ENCODE measurements at regions not wholly inside any gene's neighbourhood (a gene's known extent, or its start where the extent isn't known, plus 50 kb on each side); places are given as distances from the start of the nearest gene placed in this dataset.

GRCh38 chr10:9097991-9098306 lies 1043.5 kb downstream of the GATA3 start:
- TF ChIP-seq CTCF (IDR thresholded peaks at IDR 0.05; ENCODE audit: low read depth, low read length, poor library complexity, severe bottlenecking): no peak
- TF ChIP-seq EZH2phosphoT487 (IDR thresholded peaks at IDR 0.05; ENCODE audit: borderline replicate concordance, low read length): no peak

All from DOHH2 (cell line).